ENCODE measurements at regions not wholly inside any gene's neighbourhood (a gene's known extent, or its start where the extent isn't known, plus 50 kb on each side); places are given as distances from the start of the nearest gene placed in this dataset.
A peak's percentile ranks its signal among the peaks of the same experiment; 100 is the strongest.

DNA sequence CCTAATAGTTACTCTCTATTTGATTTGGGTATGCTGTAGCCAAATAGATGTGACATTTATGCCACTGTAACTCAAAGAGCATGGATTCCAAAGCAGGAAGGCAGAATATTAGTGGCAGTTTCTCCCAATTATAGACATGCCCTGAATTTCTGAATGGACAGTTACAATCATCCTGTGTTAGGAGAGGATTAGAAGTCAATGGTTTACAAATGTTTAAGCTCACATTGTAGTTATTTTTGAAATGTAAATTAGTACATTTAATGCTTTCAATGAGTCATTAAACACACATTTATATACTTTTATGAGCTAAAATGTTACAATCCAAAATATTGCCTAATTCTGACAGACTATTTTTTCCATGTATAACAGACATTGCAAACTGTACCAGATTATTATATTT, 62.3 kb upstream of the CDH18 start:
- ChIA-PET CTCF (interaction anchor here (0.7 kb wide), 1 partner anchor 342 kb away, joined by 3 read pairs; no protein-coding TSS in a partner anchor), POLR2A (no interaction called here)
- no TSS peak for BruUV-seq (replicated peaks)
- DNase-seq (ENCODE audit: unreplicated experiment), result no peak
- intact Hi-C loops (cut with micrococcal nuclease), result no loop called here
- no peak overlapping the region for H3K27ac Mint-ChIP-seq (ENCODE audit: low read depth, unreplicated experiment)
- peaks cover 6% of the 10 kb centered on the region for H3K4me1 Mint-ChIP-seq (ENCODE audit: insufficient read depth, unreplicated experiment)
- H3K4me3 Mint-ChIP-seq (ENCODE audit: unreplicated experiment), result no peak overlapping the region
- TF ChIP-seq CTCF (IDR thresholded peaks at IDR 0.05; ENCODE audit: unreplicated experiment), result no peak
- H3K36me3 Mint-ChIP-seq (ENCODE audit: insufficient read depth, unreplicated experiment), result no peaks in the 10 kb centered on the region
- H3K27me3 Mint-ChIP-seq (ENCODE audit: insufficient read depth, unreplicated experiment), result no peaks in the 10 kb centered on the region
- H3K9me3 Mint-ChIP-seq (ENCODE audit: unreplicated experiment), result peaks cover 7% of the 10 kb centered on the region

- no peak for DNase-seq (ENCODE audit: unreplicated experiment)
- no peak overlapping the region for H3K4me3 Mint-ChIP-seq (ENCODE audit: unreplicated experiment)
- H3K27me3 Mint-ChIP-seq (ENCODE audit: insufficient read depth, unreplicated experiment), result no peaks in the 10 kb centered on the region
- intact Hi-C loops (cut with micrococcal nuclease), result no loop called here
- H3K4me1 Mint-ChIP-seq (ENCODE audit: insufficient read depth, unreplicated experiment), result peaks cover 1% of the 10 kb centered on the region
- BruUV-seq (replicated peaks), result no TSS peak
- CTCF ChIA-PET, result interaction anchor here (0.7 kb wide), 1 partner anchor 1293 kb away, joined by 3 read pairs; no protein-coding TSS in a partner anchor
- POLR2A ChIA-PET, result interaction anchor here (0.7 kb wide), 1 partner anchor 11 kb away, joined by 3 read pairs; no protein-coding TSS in a partner anchor
- no peak overlapping the region for H3K27ac Mint-ChIP-seq (ENCODE audit: low read depth, unreplicated experiment)
- H3K36me3 Mint-ChIP-seq (ENCODE audit: insufficient read depth, unreplicated experiment), result no peaks in the 10 kb centered on the region
- H3K9me3 Mint-ChIP-seq (ENCODE audit: unreplicated experiment), result peaks cover 2% of the 10 kb centered on the region
- TF ChIP-seq CTCF (IDR thresholded peaks at IDR 0.05; ENCODE audit: unreplicated experiment), result no peak
Measured at GRCh38 chr5:20044460-20044859, 56.5 kb upstream of the CDH18 start.

GRCh38 chr5:20041326-20042274, 53.6 kb upstream of the CDH18 start:
- CTCF ChIA-PET, result no interaction called here
- no peak for TF ChIP-seq CTCF (IDR thresholded peaks at IDR 0.05; ENCODE audit: unreplicated experiment)
- H3K9me3 Mint-ChIP-seq (ENCODE audit: unreplicated experiment), result peaks cover 14% of the 10 kb centered on the region
- no peak overlapping the region for H3K4me3 Mint-ChIP-seq (ENCODE audit: unreplicated experiment)
- no peaks in the 10 kb centered on the region for H3K36me3 Mint-ChIP-seq (ENCODE audit: insufficient read depth, unreplicated experiment)
- POLR2A ChIA-PET, result interaction anchor here (0.6 kb wide), 1 partner anchor 1310 kb away, joined by 3 read pairs; no protein-coding TSS in a partner anchor
- peak; percentile 18 for DNase-seq (ENCODE audit: unreplicated experiment)
- intact Hi-C loops (cut with micrococcal nuclease), result no loop called here
- no peaks in the 10 kb centered on the region for H3K4me1 Mint-ChIP-seq (ENCODE audit: insufficient read depth, unreplicated experiment)
- no peaks in the 10 kb centered on the region for H3K27me3 Mint-ChIP-seq (ENCODE audit: insufficient read depth, unreplicated experiment)
- H3K27ac Mint-ChIP-seq (ENCODE audit: low read depth, unreplicated experiment), result no peak overlapping the region
- no TSS peak for BruUV-seq (replicated peaks)

DNA sequence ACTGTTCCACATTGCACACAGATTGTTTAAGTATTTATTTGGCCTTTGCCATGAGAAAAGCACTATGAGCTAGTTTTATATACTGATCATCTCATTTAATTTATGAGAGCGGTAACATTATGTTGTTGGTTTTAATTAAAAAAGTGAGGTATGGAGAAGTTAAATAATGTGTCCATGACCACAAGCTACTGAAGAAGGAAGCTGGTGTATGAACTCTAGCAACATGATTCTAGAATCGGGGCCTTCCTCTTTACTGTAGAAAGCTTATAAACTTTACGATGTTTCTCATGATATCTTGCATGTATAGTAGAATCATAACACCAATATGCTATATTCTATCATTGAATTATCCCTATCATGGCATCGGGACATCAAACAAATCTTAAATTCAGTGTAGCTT, 52.9 kb upstream of the CDH18 start:
- no peak for TF ChIP-seq CTCF (IDR thresholded peaks at IDR 0.05; ENCODE audit: unreplicated experiment)
- ChIA-PET POLR2A (no interaction called here), CTCF (no interaction called here)
- BruUV-seq (replicated peaks), result no TSS peak
- peaks cover 14% of the 10 kb centered on the region for H3K9me3 Mint-ChIP-seq (ENCODE audit: unreplicated experiment)
- H3K36me3 Mint-ChIP-seq (ENCODE audit: insufficient read depth, unreplicated experiment), result no peaks in the 10 kb centered on the region
- no peak for DNase-seq (ENCODE audit: unreplicated experiment)
- H3K4me1 Mint-ChIP-seq (ENCODE audit: insufficient read depth, unreplicated experiment), result no peaks in the 10 kb centered on the region
- H3K4me3 Mint-ChIP-seq (ENCODE audit: unreplicated experiment), result no peak overlapping the region
- no peaks in the 10 kb centered on the region for H3K27me3 Mint-ChIP-seq (ENCODE audit: insufficient read depth, unreplicated experiment)
- H3K27ac Mint-ChIP-seq (ENCODE audit: low read depth, unreplicated experiment), result no peak overlapping the region
- intact Hi-C loops (cut with micrococcal nuclease), result no loop called here
